Activated CD8-positive, alpha-beta memory T cell treated with anti-CD3 and anti-CD28 coated beads, Interleukin-2, amount 10 ng/mL, durations not matched to agents 7 days and 5 days (primary cell): ENCODE measurements at regions not wholly inside any gene's neighbourhood (a gene's known extent, or its start where the extent isn't known, plus 50 kb on each side); places are given as distances from the start of the nearest gene placed in this dataset.

Experiments used
- ATAC-seq: fragments of 150-1000 bp; cut with Tn5 transposase; one replicate; pipeline ENCODE4 v1.10.0; 2021; ENCODE audit warnings: moderate library complexity
- CTCF ChIA-PET: fragments of 350-600 bp; sonication (Branson Sonifier 250); formaldehyde crosslinking; loops from one replicate; lab custom pipeline; 2021; ENCODE audit warnings: antibody characterized with exemption; lab: Charles Lee
- DNase-seq: peaks from one replicate; pipeline ENCODE4 v3.0.0-alpha.2; 2020
- H3K27ac Mint-ChIP-seq: one replicate; pipeline ENCODE4 v1.8.0; 2021; ENCODE audit warnings: mild to moderate bottlenecking, mixed read lengths
- H3K27me3 Mint-ChIP-seq: one replicate; pipeline ENCODE4 v1.8.0; 2021; ENCODE audit warnings: mixed read lengths
- H3K36me3 Mint-ChIP-seq: one replicate; pipeline ENCODE4 v1.8.0; 2021; ENCODE audit warnings: mild to moderate bottlenecking, mixed read lengths
- H3K4me1 Mint-ChIP-seq: one replicate; pipeline ENCODE4 v1.8.0; 2021; ENCODE audit warnings: mixed read lengths
- H3K4me3 Mint-ChIP-seq: one replicate; pipeline ENCODE4 v1.8.0; 2021; ENCODE audit warnings: mild to moderate bottlenecking, moderate library complexity, mixed read lengths
- H3K9me3 Mint-ChIP-seq: one replicate; pipeline ENCODE4 v1.8.0; 2022; ENCODE audit warnings: low read depth, mixed read lengths

DNA sequence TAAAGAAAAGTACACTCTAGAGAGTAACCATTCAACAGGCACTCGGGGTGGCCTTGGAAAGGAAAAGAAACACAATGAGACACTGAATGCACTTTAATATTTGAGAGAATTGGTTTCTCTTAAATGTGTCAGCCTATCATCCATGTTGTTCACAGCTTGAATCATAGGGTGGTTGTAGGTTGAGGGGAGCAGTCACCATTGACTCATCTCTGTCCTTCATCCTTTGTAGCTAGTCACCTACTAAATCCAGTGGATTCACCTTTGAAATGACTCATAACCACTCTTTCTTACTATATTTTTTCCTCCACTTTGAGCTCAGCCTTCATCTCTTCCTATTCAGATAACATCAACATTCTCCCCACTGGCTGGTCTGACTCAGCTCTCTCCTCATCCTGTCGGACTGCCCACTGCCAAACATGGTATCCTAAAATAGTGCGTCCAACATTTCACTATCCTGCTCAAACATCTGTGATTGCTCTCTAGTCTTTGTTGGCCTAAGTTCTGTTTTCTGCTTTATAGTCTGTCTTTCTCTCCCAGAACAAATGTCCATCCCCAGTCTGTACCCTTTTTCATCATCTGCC, 182.7 kb upstream of the GADL1 start:
- H3K4me3 Mint-ChIP-seq = no peak overlapping the region
- H3K27ac Mint-ChIP-seq = peak overlapping the region; percentile 8
- peaks cover 4% of the 10 kb centered on the region for H3K9me3 Mint-ChIP-seq
- H3K36me3 Mint-ChIP-seq = peaks cover 1% of the 10 kb centered on the region
- DNase-seq (peak; percentile 49), ATAC-seq (peak; percentile 95)
- H3K4me1 Mint-ChIP-seq = peaks cover 17% of the 10 kb centered on the region
- CTCF ChIA-PET = interaction anchor here (1.1 kb wide), 1 partner anchor 19 kb away, joined by 3 read pairs; no protein-coding TSS in a partner anchor
- no peaks in the 10 kb centered on the region for H3K27me3 Mint-ChIP-seq

DNA sequence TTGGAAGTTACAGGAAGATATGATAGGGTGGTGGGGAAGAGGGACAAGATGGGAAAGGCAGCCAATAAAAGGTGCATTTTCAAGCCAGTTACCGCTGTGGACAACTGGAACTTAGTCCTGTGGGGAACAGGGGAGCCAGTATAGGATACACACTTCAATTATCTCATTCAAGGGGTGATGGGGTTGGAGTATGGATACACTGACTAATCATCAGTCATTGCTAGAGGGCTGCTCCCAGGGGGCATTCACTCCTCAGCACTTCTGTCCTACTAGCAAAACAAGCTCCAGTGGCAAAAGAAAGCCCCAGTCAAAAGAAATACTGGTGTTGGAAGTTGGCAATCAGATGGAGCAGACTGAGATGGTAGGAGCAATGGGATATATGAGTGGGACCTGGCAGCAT, 183.4 kb upstream of the GADL1 start:
- DNase-seq (no peak), ATAC-seq (no peak)
- H3K36me3 Mint-ChIP-seq = peaks cover 1% of the 10 kb centered on the region
- no peaks in the 10 kb centered on the region for H3K27me3 Mint-ChIP-seq
- peaks cover 17% of the 10 kb centered on the region for H3K4me1 Mint-ChIP-seq
- no peaks in the 10 kb centered on the region for H3K9me3 Mint-ChIP-seq
- H3K27ac Mint-ChIP-seq = no peak overlapping the region
- CTCF ChIA-PET = no interaction called here
- no peak overlapping the region for H3K4me3 Mint-ChIP-seq

DNA sequence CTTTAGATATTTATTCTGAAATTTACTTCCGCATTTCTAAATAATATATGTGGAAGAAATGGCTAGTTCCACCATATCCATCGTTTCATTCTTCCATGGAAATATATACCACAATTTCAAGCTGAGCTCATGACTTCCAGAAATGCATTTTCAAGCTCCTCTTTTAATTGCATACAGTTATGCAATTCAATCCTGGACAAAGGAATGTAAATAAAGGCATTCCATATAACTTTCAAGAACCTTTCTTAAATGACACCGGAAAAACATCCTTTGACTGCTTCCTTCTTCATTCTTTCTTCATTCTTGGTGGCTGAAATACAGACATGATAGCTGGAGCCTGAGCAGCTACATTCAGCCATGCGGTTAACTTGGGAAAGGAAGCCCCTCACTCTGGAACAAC, 185.2 kb upstream of the GADL1 start:
- Mint-ChIP-seq H3K4me1 (peaks cover 17% of the 10 kb centered on the region), H3K9me3 (no peaks in the 10 kb centered on the region), H3K36me3 (peaks cover 1% of the 10 kb centered on the region), H3K4me3 (no peak overlapping the region), H3K27ac (no peak overlapping the region), H3K27me3 (no peaks in the 10 kb centered on the region)
- ATAC-seq = no peak
- CTCF ChIA-PET = no interaction called here
- no peak for DNase-seq

DNA sequence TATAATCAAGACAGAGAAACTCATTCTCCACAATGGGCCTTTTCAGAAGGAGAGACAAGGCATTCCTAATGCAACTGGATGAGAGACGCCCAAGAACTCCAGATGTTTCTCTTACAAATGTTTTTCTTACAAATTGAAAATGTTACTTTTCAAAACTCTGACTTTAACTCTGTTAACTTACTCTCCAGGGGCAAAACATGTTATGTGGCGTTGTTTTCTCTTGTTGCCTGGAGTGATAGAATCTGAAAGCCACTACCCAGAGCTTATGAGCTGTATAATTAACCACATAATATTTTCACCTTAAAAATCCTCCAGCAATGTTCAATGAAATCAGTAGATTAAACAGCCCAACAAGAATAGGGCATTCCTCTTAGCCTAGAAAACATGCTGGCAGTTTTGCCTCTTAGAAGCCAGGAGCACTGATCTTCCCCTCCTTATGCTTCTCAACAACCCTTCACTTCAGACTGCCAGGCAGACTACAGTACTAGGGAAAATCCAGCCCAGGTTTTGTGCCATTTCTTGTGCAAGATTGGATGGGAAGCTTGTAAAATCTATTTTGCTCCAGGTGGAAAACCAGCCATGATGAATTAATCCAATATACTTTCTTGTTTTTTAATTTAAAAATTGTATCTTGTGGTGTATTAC, 186.7 kb upstream of the GADL1 start:
- no peak overlapping the region for H3K4me3 Mint-ChIP-seq

DNA sequence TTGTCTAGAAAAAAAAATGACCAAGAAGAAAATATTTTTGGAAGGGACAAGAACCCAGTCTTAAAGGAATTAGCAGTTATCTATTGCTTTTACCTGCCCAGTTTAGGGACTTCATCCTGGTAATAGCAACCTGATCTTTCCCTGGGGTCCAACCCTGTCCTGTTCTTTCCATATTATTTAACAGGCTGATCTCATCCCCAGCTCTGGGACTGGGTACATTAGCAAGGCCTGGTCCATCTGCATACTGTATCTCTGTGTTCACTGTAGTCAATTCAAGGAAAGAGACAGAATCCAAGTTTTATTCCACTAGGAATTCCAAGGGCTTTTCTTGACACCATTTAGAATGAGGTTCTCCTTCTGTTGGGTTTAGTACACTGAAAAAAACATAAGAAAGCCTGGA, 191.7 kb upstream of the GADL1 start:
- Mint-ChIP-seq H3K27ac (no peak overlapping the region), H3K4me1 (no peaks in the 10 kb centered on the region), H3K4me3 (no peak overlapping the region), H3K27me3 (no peaks in the 10 kb centered on the region), H3K9me3 (no peaks in the 10 kb centered on the region), H3K36me3 (no peaks in the 10 kb centered on the region)
- DNase-seq (no peak), ATAC-seq (no peak)
- CTCF ChIA-PET = no interaction called here

More for the DNA sequence above, 186.7 kb upstream of the GADL1 start:
- peaks cover 12% of the 10 kb centered on the region for H3K4me1 Mint-ChIP-seq
- H3K27ac Mint-ChIP-seq = no peak overlapping the region
- no peaks in the 10 kb centered on the region for H3K9me3 Mint-ChIP-seq
- no peaks in the 10 kb centered on the region for H3K27me3 Mint-ChIP-seq
- CTCF ChIA-PET = no interaction called here
- H3K36me3 Mint-ChIP-seq = peaks cover 1% of the 10 kb centered on the region
- no peak for ATAC-seq
- DNase-seq = no peak

DNA sequence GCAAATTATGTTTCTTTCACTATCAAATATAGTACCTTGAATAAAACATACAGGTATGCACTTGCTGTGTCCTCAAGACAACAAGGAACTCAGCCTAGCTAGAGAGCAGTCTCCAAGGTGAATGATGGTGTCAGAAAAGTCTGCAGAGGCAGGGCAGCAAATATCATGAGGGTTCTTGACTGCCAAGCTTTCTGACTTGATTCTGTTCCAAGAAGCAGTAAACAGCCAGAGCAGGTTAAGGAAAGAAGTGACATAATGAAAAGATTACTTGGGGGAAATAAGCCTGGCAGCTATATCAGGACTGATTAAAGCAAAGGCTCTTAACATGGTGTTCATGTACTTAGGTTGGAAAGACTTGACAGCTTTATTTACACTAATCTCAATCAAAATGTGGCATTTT, 192.2 kb upstream of the GADL1 start:
- Mint-ChIP-seq H3K9me3 (no peaks in the 10 kb centered on the region), H3K4me3 (no peak overlapping the region)
- CTCF ChIA-PET = no interaction called here

GRCh38 chr3:31091748-31092147, 197.3 kb upstream of the GADL1 start:
- H3K36me3 Mint-ChIP-seq = peaks cover 1% of the 10 kb centered on the region
- ATAC-seq (no peak), DNase-seq (no peak)
- no peaks in the 10 kb centered on the region for H3K27me3 Mint-ChIP-seq
- CTCF ChIA-PET = no interaction called here
- H3K4me1 Mint-ChIP-seq = peaks cover 6% of the 10 kb centered on the region
- no peak overlapping the region for H3K4me3 Mint-ChIP-seq
- H3K9me3 Mint-ChIP-seq = no peaks in the 10 kb centered on the region
- no peak overlapping the region for H3K27ac Mint-ChIP-seq

More for the DNA sequence above, 192.2 kb upstream of the GADL1 start:
- DNase-seq = no peak
- no peaks in the 10 kb centered on the region for H3K27me3 Mint-ChIP-seq
- no peak for ATAC-seq
- H3K4me1 Mint-ChIP-seq = no peaks in the 10 kb centered on the region
- no peaks in the 10 kb centered on the region for H3K36me3 Mint-ChIP-seq
- no peak overlapping the region for H3K27ac Mint-ChIP-seq

GRCh38 chr3:31092748-31093589, 198.5 kb upstream of the GADL1 start:
- no peak for DNase-seq
- H3K9me3 Mint-ChIP-seq = no peaks in the 10 kb centered on the region
- peaks cover 12% of the 10 kb centered on the region for H3K4me1 Mint-ChIP-seq
- ATAC-seq = no peak
- peaks cover 3% of the 10 kb centered on the region for H3K36me3 Mint-ChIP-seq
- no peaks in the 10 kb centered on the region for H3K27me3 Mint-ChIP-seq
- H3K4me3 Mint-ChIP-seq = no peak overlapping the region
- no peak overlapping the region for H3K27ac Mint-ChIP-seq
- CTCF ChIA-PET = interaction anchor here (0.7 kb wide), 1 partner anchor 289 kb away, joined by 4 read pairs; no protein-coding TSS in a partner anchor

- no peak overlapping the region for H3K27ac Mint-ChIP-seq
- no peaks in the 10 kb centered on the region for H3K27me3 Mint-ChIP-seq
- peaks cover 3% of the 10 kb centered on the region for H3K36me3 Mint-ChIP-seq
- H3K9me3 Mint-ChIP-seq = no peaks in the 10 kb centered on the region
- H3K4me3 Mint-ChIP-seq = no peak overlapping the region
- no peak for ATAC-seq
- peaks cover 12% of the 10 kb centered on the region for H3K4me1 Mint-ChIP-seq
- DNase-seq = no peak
- CTCF ChIA-PET = interaction anchor here (0.7 kb wide), 1 partner anchor 288 kb away, joined by 4 read pairs; no protein-coding TSS in a partner anchor
Observed at GRCh38 chr3:31093606-31094005, 199.1 kb upstream of the GADL1 start.

DNA sequence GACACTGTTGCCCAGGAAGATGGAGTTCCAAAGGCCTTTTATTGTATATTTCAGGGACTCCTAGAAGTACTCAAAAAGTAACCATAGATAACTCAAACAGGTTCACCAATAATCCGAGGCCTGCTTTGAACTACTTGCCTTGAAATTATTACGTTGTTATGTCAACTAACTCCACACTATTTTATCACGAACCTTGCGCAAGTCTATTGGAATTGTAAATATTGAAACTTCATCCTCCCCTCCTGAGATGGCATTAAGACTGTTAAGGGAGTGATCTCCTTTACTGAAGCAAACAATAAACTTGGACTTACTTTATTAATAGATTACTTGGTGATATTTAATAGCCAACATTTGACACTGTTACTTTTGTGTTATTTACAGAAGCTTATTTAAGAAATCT, 199.6 kb upstream of the GADL1 start:
- Mint-ChIP-seq H3K36me3 (peaks cover 3% of the 10 kb centered on the region), H3K4me3 (no peak overlapping the region), H3K27ac (no peak overlapping the region), H3K9me3 (no peaks in the 10 kb centered on the region), H3K4me1 (peaks cover 12% of the 10 kb centered on the region), H3K27me3 (no peaks in the 10 kb centered on the region)
- DNase-seq (no peak), ATAC-seq (no peak)
- CTCF ChIA-PET = no interaction called here

DNA sequence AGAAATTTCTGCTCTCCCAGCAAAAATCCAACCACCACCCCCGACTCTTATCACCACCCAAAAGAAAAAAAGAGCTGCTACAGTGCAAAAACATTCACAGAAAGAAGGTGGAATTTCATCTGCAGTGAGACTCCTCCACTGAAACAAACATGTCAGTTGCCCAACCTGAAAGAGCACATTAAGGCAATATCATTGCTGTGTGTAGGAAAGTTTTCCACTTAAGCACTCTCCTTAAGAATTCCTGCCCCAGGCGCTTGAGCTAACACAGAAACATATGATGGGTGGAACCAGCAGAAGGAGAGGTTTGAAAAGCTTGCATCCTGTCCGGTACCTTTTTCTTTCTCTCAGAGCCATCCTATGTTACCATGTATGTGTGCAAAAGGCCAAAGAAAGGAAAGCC, 200.8 kb upstream of the GADL1 start:
- Mint-ChIP-seq H3K36me3 (peaks cover 3% of the 10 kb centered on the region), H3K9me3 (no peaks in the 10 kb centered on the region), H3K27ac (no peak overlapping the region), H3K27me3 (no peaks in the 10 kb centered on the region), H3K4me3 (no peak overlapping the region), H3K4me1 (peaks cover 12% of the 10 kb centered on the region)
- ATAC-seq = no peak
- CTCF ChIA-PET = no interaction called here
- DNase-seq = no peak

GRCh38 chr3:31096661-31097395, 202.4 kb upstream of the GADL1 start:
- no peak for DNase-seq
- ATAC-seq = no peak
- H3K27me3 Mint-ChIP-seq = no peaks in the 10 kb centered on the region
- peaks cover 13% of the 10 kb centered on the region for H3K4me1 Mint-ChIP-seq
- peaks cover 7% of the 10 kb centered on the region for H3K36me3 Mint-ChIP-seq
- no peak overlapping the region for H3K27ac Mint-ChIP-seq
- peaks cover 3% of the 10 kb centered on the region for H3K9me3 Mint-ChIP-seq
- CTCF ChIA-PET = interaction anchor here (1.0 to 1.3 kb wide), 3 partner anchors 9 to 21 kb away, joined by 3 to 5 read pairs (median 3); no protein-coding TSS in a partner anchor
- H3K4me3 Mint-ChIP-seq = no peak overlapping the region

GRCh38 chr3:31100519-31100918, 206.1 kb upstream of the GADL1 start:
- Mint-ChIP-seq H3K27ac (no peak overlapping the region), H3K27me3 (no peaks in the 10 kb centered on the region), H3K36me3 (peaks cover 8% of the 10 kb centered on the region), H3K9me3 (peaks cover 6% of the 10 kb centered on the region), H3K4me1 (peaks cover 24% of the 10 kb centered on the region), H3K4me3 (no peak overlapping the region)
- CTCF ChIA-PET = no interaction called here
- ATAC-seq (no peak), DNase-seq (no peak)
